Activated naive CD4-positive, alpha-beta T cell treated with anti-CD3 and anti-CD28 coated beads for 36 hours (primary cell): ENCODE measurements at regions not wholly inside any gene's neighbourhood (a gene's known extent, or its start where the extent isn't known, plus 50 kb on each side); places are given as distances from the start of the nearest gene placed in this dataset.

Experiments
- CTCF ChIA-PET: fragments of 350-600 bp; sonication (Branson Sonifier 250); formaldehyde crosslinking; loops from one replicate; lab custom pipeline; 2021; ENCODE audit warnings: antibody characterized with exemption; lab: Charles Lee
- DNase-seq: peaks from one replicate; pipeline ENCODE4 v3.0.0-alpha.2; 2020
- H3K27ac Mint-ChIP-seq: one replicate; pipeline ENCODE4 v1.8.0; 2021; ENCODE audit warnings: mild to moderate bottlenecking, mixed read lengths
- H3K27me3 Mint-ChIP-seq: one replicate; pipeline ENCODE4 v1.8.0; 2021; ENCODE audit warnings: low read depth, mixed read lengths
- H3K36me3 Mint-ChIP-seq: one replicate; pipeline ENCODE4 v1.8.0; 2021; ENCODE audit warnings: low read depth, mixed read lengths
- H3K4me1 Mint-ChIP-seq: one replicate; pipeline ENCODE4 v1.8.0; 2021; ENCODE audit warnings: low read depth, mixed read lengths
- H3K4me3 Mint-ChIP-seq: one replicate; pipeline ENCODE4 v1.8.0; 2021; ENCODE audit warnings: mild to moderate bottlenecking, moderate library complexity, mixed read lengths
- H3K9me3 Mint-ChIP-seq: one replicate; pipeline ENCODE4 v1.8.0; 2021; ENCODE audit warnings: mixed read lengths
- intact Hi-C: fragments of 100-400 bp; cut with micrococcal nuclease; formaldehyde crosslinking; loops from one replicate; pipeline ENCODE4 v1.15.1; 2023

- H3K27ac Mint-ChIP-seq: no peak overlapping the region
- no peaks in the 10 kb centered on the region for H3K9me3 Mint-ChIP-seq
- intact Hi-C loops: no loop called here
- no peaks in the 10 kb centered on the region for H3K36me3 Mint-ChIP-seq
- H3K27me3 Mint-ChIP-seq: peaks cover 4% of the 10 kb centered on the region
- no peaks in the 10 kb centered on the region for H3K4me1 Mint-ChIP-seq
- DNase-seq: no peak
- CTCF ChIA-PET: no interaction called here
- H3K4me3 Mint-ChIP-seq: no peak overlapping the region
These were observed 52.6 kb upstream of the NHLH2 start for GRCh38 chr1:115893545-115893944.

DNA sequence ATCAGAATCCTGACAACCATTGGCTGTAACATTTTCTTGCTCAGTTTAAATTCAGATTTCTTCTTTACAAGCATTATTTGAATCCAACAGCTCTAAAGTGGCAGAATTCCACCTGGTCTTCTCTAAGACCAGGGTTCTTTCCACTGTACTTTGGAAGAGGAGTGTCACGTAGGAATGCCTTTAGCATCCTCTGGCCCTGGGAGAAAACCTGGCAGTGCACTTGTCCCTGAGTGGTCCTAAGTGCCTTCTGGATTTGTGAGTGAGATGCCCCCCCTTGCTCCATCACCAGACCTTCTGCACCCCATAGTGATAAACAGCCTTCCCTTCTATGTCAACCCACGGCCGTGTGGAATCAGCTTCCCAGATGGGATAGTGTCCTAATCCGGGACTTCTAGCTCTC lies 57.1 kb upstream of the NHLH2 start:
- no peak overlapping the region for H3K4me3 Mint-ChIP-seq
- peaks cover 6% of the 10 kb centered on the region for H3K27me3 Mint-ChIP-seq
- no peaks in the 10 kb centered on the region for H3K9me3 Mint-ChIP-seq
- H3K4me1 Mint-ChIP-seq: no peaks in the 10 kb centered on the region
- no peak overlapping the region for H3K27ac Mint-ChIP-seq
- CTCF ChIA-PET: interaction anchor here (0.6 kb wide), 1 partner anchor 130 kb away, joined by 4 read pairs; no protein-coding TSS in a partner anchor
- H3K36me3 Mint-ChIP-seq: no peaks in the 10 kb centered on the region
- intact Hi-C loops: no loop called here
- DNase-seq: no peak

GRCh38 chr1:115900856-115901255 lies 59.9 kb upstream of the NHLH2 start:
- CTCF ChIA-PET: interaction anchor here (0.6 to 0.8 kb wide), 2 partner anchors 80 to 598 kb away, joined by 3 read pairs; no protein-coding TSS in a partner anchor
- intact Hi-C loops: no loop called here
- Mint-ChIP-seq H3K36me3 (no peaks in the 10 kb centered on the region), H3K27me3 (peaks cover 11% of the 10 kb centered on the region), H3K9me3 (no peaks in the 10 kb centered on the region), H3K4me3 (no peak overlapping the region), H3K27ac (no peak overlapping the region), H3K4me1 (no peaks in the 10 kb centered on the region)
- DNase-seq: no peak

DNA sequence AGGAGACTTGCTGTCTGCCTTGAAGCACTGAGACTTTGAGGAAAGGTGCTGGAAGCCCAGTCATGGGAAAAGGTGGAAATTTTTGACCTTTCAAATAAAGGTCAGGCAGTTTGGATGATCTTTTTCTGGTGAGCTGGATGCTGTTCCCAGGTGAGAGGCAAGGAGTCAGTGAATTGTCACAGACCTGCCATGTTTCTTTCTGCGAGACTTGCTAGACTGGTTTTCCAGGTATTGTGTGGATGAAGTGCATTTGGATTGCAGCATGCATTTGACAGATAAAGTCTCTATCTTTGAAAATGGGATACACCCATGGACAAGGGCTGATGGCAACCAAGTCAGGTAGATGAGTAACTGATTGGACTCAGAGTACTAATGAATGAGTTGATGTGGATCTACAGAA lies 65.7 kb upstream of the NHLH2 start:
- Mint-ChIP-seq H3K27me3 (peaks cover 15% of the 10 kb centered on the region), H3K4me3 (no peak overlapping the region), H3K27ac (no peak overlapping the region), H3K36me3 (no peaks in the 10 kb centered on the region), H3K9me3 (no peaks in the 10 kb centered on the region), H3K4me1 (no peaks in the 10 kb centered on the region)
- CTCF ChIA-PET: no interaction called here
- intact Hi-C loops: no loop called here
- DNase-seq: no peak

GRCh38 chr1:115907092-115907491 lies 66.2 kb upstream of the NHLH2 start:
- Mint-ChIP-seq H3K4me1 (no peaks in the 10 kb centered on the region), H3K4me3 (no peak overlapping the region), H3K9me3 (no peaks in the 10 kb centered on the region), H3K36me3 (no peaks in the 10 kb centered on the region), H3K27me3 (peaks cover 15% of the 10 kb centered on the region), H3K27ac (no peak overlapping the region)
- intact Hi-C loops: no loop called here
- CTCF ChIA-PET: interaction anchor here (0.6 kb wide), 1 partner anchor 1354 kb away, joined by 4 read pairs; no protein-coding TSS in a partner anchor
- no peak for DNase-seq

GRCh38 chr1:115908565-115909274 lies 67.6 kb upstream of the SLC22A15 start:
- no peak overlapping the region for H3K27ac Mint-ChIP-seq
- intact Hi-C loops: no loop called here
- H3K9me3 Mint-ChIP-seq: no peaks in the 10 kb centered on the region
- CTCF ChIA-PET: no interaction called here
- H3K4me1 Mint-ChIP-seq: no peaks in the 10 kb centered on the region
- peaks cover 15% of the 10 kb centered on the region for H3K27me3 Mint-ChIP-seq
- no peak for DNase-seq
- no peak overlapping the region for H3K4me3 Mint-ChIP-seq
- H3K36me3 Mint-ChIP-seq: no peaks in the 10 kb centered on the region

DNA sequence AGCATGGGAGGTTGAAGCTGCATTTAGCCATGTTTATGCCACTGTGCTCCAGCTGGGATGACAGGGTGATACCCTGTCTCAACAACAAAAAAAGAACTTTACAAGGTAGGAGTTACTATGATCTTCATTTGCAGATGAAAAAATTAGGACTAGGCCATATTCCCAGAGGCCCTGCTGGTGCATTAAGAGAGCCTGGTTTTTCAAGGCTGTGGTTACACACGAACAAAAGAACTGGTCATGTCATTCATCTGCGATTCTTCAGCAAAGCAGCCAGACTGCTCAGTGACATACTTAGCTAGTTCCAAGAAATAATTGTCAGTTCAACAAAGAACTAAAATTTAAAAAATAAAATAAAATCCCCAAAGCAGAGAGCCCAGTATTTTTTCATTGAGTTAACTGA lies 66.1 kb upstream of the SLC22A15 start:
- CTCF ChIA-PET: interaction anchor here (1.3 kb wide), 1 partner anchor 71 kb away, joined by 4 read pairs; no protein-coding TSS in a partner anchor
- no peak overlapping the region for H3K4me3 Mint-ChIP-seq
- intact Hi-C loops: no loop called here
- peaks cover 15% of the 10 kb centered on the region for H3K27me3 Mint-ChIP-seq
- no peaks in the 10 kb centered on the region for H3K9me3 Mint-ChIP-seq
- H3K36me3 Mint-ChIP-seq: no peaks in the 10 kb centered on the region
- H3K4me1 Mint-ChIP-seq: no peaks in the 10 kb centered on the region
- DNase-seq: no peak
- no peak overlapping the region for H3K27ac Mint-ChIP-seq

DNA sequence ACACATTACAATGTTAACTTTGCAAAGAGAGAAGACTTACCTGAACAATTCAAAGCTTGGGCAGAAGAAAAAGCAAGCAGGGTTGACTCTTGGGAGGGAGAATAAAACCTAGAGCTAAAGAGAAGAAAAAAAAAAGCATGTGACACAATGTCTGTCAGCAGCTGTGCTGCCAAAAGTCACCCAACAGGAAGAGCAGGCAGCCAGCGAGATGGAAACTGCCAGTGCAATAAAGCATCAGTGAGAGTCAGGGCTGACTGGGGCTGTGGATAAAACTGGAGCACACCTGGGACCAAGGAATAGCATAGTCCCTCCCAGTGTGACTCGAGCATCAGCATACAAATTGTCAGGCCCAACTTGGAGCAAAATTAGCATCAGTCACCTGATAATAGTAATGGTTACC lies 65.0 kb upstream of the SLC22A15 start:
- Mint-ChIP-seq H3K9me3 (no peaks in the 10 kb centered on the region), H3K4me3 (no peak overlapping the region), H3K27me3 (peaks cover 7% of the 10 kb centered on the region), H3K4me1 (no peaks in the 10 kb centered on the region), H3K36me3 (no peaks in the 10 kb centered on the region), H3K27ac (no peak overlapping the region)
- DNase-seq: no peak
- CTCF ChIA-PET: no interaction called here
- intact Hi-C loops: no loop called here

DNA sequence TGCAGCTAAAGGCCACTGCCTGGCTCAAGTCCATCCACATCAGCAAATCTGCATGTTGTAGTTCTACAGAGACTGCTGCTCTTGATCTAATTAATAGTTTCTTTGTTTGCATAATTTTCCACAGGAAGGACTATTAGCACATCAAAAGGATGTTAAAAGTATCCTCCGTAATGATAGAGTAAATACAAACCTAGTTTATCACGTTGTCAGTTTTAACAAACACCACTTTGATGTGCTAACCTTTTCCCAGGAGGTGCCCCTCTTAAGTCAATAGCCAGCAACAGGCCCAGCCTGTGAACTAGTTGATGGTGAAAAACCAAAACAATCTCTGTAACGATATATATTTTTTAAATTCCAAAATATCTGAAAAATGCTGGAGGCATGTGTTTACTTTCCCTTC lies 64.2 kb upstream of the SLC22A15 start:
- H3K4me1 Mint-ChIP-seq: no peaks in the 10 kb centered on the region
- intact Hi-C loops: no loop called here
- H3K27ac Mint-ChIP-seq: no peak overlapping the region
- DNase-seq: no peak
- CTCF ChIA-PET: no interaction called here
- H3K9me3 Mint-ChIP-seq: no peaks in the 10 kb centered on the region
- H3K36me3 Mint-ChIP-seq: no peaks in the 10 kb centered on the region
- peaks cover 5% of the 10 kb centered on the region for H3K27me3 Mint-ChIP-seq
- no peak overlapping the region for H3K4me3 Mint-ChIP-seq

DNA sequence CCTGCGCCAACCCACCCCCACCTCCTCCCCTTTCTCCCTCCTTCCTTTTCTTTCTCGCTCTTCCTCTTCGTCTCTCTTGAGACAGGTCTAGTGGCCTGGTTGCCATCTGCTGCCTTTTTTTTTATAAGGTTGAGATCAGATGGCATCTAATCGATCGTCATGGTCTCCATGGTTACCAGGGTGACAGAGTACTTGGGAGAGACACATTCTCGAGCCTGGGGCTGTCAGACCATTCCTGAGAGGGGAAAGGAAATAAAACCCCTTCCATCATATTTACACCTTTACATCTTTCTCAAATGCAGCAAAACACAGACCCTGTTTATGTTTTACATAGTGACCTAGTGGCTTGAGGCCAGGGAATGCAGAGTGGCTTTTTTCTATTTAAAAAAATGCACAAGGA lies 53.5 kb upstream of the SLC22A15 start:
- no peak overlapping the region for H3K4me3 Mint-ChIP-seq
- no peaks in the 10 kb centered on the region for H3K9me3 Mint-ChIP-seq
- no peak overlapping the region for H3K27ac Mint-ChIP-seq
- intact Hi-C loops: no loop called here
- H3K36me3 Mint-ChIP-seq: no peaks in the 10 kb centered on the region
- no peaks in the 10 kb centered on the region for H3K27me3 Mint-ChIP-seq
- H3K4me1 Mint-ChIP-seq: peaks cover 3% of the 10 kb centered on the region
- CTCF ChIA-PET: no interaction called here
- no peak for DNase-seq

DNA sequence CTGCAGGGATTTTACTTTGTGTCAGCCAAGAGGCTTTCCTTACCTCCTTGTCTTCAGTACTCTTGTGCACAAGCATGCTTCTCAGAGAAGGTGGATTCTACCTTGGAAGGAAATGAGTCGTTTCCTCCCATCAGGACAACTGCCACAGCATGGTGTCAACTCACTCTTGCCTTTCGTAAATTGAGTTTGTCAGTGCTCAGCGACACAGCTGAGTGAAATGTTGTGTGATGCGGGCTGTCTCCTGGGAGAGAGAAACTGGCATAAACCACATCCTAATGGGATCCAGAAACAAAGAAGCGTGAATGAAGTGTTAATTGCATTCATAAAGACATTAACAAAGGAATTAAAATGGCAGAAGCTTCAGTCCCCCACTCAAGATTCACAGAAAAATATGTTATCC lies 51.5 kb upstream of the SLC22A15 start:
- no peak overlapping the region for H3K4me3 Mint-ChIP-seq
- peaks cover 3% of the 10 kb centered on the region for H3K4me1 Mint-ChIP-seq
- DNase-seq: no peak
- CTCF ChIA-PET: no interaction called here
- no peaks in the 10 kb centered on the region for H3K9me3 Mint-ChIP-seq
- no peaks in the 10 kb centered on the region for H3K27me3 Mint-ChIP-seq
- intact Hi-C loops: no loop called here
- H3K36me3 Mint-ChIP-seq: no peaks in the 10 kb centered on the region
- no peak overlapping the region for H3K27ac Mint-ChIP-seq

GRCh38 chr1:115925467-115925866 lies 50.8 kb upstream of the SLC22A15 start:
- H3K4me3 Mint-ChIP-seq: no peak overlapping the region
- no peaks in the 10 kb centered on the region for H3K9me3 Mint-ChIP-seq
- CTCF ChIA-PET: no interaction called here
- DNase-seq: no peak
- intact Hi-C loops: no loop called here
- H3K27me3 Mint-ChIP-seq: no peaks in the 10 kb centered on the region
- peaks cover 3% of the 10 kb centered on the region for H3K4me1 Mint-ChIP-seq
- no peak overlapping the region for H3K27ac Mint-ChIP-seq
- H3K36me3 Mint-ChIP-seq: no peaks in the 10 kb centered on the region
